Superior temporal gyrus (tissue), 1 donor: ENCODE measurements at regions not wholly inside any gene's neighbourhood (a gene's known extent, or its start where the extent isn't known, plus 50 kb on each side); places are given as distances from the start of the nearest gene placed in this dataset.

Source experiments
- DNase-seq: peaks from one replicate; pipeline ENCODE4 v3.0.0-alpha.2; 2016; ENCODE audit errors: extremely low spot score

GRCh38 chr6:9614778-9615177, 800.1 kb downstream of the TFAP2A start:
- DNase-seq = no peak

GRCh38 chr6:9612489-9612888, 802.4 kb downstream of the TFAP2A start:
- DNase-seq = no peak

- no peak for DNase-seq
Measured at GRCh38 chr6:9610620-9611415, 804.1 kb downstream of the TFAP2A start.

DNA sequence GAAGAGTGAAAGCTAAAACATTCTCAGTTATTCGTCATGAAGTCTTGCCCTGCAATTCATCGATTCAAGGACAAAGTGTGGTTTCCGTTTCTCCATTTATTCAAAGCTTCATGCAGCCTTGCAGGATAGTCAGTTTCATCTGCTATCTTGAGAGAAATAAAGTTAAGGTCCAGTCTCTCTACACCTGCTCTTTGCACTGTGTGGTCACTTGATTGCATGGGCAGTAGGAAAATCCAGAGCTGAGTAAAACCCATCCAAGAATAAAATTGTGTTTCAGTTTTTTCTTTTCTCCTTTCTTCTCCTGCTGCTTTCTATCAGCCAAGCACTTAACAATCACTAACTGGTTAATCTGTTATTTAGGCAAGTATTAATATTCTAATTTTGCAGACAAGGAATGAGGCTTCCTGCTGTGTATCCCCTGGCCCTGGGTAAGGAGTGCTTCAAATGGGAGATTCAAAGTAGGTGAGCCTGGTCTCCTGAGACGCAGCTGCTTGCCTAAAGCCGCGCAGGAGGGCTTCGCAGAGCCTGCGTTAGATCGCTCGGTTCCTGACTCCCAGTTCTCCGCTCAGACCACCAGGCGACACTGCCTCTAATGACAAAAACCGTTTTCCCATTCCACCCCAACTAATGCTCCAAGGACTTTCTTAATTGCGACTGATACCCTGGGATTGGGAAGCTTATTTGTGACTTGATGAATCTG, 808.3 kb downstream of the TFAP2A start:
- no peak for DNase-seq

GRCh38 chr6:9594746-9595145, 820.1 kb downstream of the TFAP2A start:
- DNase-seq = no peak

DNA sequence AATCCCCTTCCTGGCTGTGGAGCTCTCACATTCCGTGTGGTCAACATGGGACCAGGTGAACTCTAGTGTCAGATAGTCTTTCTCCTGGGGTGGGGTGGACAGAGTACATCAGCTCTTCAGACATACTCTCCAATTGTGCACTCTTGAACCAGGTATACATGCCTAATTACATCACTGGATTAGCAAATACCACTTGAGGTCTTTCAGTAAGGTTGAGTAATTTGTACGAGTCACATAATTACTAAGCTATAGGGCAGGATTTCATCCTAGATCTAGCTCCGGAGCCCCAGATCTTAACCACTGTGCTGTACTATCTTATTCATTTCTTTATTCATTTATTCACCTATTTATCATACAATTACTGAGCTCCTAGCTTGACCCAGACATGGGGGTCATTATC, 821.3 kb downstream of the TFAP2A start:
- no peak for DNase-seq

DNA sequence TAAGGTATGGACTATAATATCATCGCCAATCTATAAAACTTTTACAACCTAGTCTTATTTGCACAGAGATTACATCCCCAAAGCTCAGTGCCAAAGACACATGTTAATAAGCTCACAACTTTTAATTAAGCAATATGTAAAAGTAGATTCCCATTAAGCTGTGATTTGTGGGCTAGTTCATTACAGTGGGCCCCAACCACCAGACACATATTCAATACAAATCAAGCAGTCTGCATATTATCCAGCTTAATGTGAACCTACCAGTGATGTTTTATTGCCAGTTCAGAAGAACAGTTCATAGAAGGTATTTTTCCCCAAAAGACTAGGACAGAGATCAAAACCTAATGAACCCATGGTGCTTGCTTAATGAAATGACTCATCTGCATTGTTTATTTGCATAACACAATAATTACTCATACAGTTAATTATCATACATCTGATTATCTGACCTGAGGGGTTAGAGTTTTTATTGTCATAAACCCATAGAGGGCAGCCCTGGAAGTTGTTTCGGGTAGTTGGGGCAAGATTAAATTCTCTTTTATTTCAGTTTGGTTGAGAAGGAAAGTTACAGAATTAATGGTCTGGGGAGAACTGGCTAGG, 831.0 kb downstream of the TFAP2A start:
- no peak for DNase-seq

- DNase-seq = no peak
Measured at GRCh38 chr6:9581155-9581554, 833.7 kb downstream of the TFAP2A start.

DNA sequence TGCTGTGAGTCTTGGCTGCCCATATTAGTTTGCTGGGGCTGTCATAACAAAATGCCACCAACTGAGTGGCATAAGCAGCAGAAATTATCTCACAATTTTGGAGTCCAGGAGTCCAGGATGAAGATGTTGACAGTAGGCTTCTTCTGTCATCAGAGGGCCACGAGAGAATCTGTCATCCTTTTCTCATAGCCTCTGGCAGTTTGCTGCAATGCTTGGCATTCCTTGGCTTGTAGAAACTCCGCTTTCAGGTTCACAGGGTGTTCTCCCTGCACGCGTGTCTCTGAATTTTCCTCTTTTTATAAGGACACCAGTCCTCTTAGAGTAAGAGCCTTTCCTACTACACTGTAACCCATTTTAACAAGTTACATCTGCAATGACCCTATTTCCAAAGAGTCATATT, 838.4 kb downstream of the TFAP2A start:
- no peak for DNase-seq

DNA sequence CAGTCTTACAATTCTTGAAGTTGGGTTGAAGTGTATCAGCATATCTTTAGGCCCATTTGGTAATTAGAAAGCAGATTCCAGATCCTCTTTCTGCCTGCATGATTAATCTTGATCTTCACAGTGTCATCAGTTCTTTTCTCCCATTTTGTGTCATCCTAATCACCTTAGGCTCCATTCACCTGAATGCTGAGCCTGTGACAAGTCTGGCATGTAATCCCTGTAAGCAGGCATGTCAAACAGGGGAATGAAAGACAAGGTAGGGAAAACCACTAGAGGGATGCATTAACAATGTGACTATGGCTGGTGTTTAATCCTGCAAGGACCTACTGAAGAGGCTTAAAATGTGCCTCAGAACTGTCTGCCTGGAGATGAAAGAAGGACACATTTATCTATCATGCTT, 848.8 kb downstream of the TFAP2A start:
- DNase-seq = no peak

DNA sequence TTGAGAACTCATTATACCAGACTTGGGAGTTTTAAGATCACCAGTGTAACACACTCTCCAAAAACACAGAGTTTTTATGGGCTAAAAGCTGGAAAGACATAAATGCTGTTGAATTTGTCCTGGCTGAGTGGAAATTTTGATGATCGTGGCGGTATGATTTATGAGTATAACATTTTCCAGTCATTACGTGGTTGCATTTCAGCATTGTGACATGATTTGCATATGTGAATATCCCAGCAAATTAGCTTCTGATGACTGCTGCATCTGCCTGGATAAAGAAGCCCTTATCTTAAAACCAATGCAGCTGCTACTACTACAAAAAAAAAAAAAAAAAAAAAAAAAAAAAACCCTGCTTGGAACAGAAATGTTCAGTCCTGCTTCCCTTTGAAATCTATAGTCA, 850.9 kb downstream of the TFAP2A start:
- no peak for DNase-seq

- no peak for DNase-seq
Measured at GRCh38 chr6:9563568-9563967, 851.3 kb downstream of the TFAP2A start.

- DNase-seq = no peak
Measured at GRCh38 chr6:9554806-9555205, 860.1 kb downstream of the TFAP2A start.

DNA sequence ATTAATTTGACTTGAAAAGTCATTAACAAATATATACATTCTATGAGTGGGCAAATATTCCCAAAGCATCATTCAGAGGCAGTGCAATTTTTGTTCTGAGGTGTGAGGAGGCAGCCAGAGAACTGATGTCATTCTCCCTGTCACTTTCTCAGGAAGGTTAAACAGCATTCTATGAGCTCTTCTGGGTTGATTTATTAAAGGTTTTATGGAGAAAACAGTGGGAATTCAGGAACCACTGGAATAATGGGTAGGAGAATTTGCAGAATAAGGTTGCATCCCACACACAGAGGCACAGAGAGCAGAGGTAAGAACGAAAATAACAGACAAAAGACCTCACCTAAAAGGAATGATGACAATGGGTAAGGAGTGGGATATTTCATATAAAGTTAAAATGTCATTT, 860.6 kb downstream of the TFAP2A start:
- no peak for DNase-seq

DNA sequence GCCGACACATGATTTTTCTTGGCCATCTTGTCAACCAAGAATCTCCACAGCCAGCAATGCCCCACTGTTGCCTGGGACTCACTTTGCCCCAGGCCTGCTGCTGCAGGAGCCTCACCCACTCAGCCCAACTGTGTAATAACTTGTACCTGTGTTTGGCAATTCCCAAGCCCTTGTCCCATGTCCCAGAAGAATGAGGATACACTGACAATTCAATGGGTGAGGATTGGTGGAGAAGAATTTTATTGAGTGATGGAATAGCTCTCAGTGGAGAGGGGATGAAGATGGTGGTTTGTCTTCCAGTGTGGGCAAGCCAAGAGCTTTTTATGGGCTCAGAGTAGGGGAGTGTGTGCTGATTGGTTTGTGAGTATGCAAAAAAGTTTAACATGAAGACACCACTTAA, 861.9 kb downstream of the TFAP2A start:
- no peak for DNase-seq

- DNase-seq = no peak
Measured at GRCh38 chr6:9543649-9544048, 871.2 kb downstream of the TFAP2A start.

DNA sequence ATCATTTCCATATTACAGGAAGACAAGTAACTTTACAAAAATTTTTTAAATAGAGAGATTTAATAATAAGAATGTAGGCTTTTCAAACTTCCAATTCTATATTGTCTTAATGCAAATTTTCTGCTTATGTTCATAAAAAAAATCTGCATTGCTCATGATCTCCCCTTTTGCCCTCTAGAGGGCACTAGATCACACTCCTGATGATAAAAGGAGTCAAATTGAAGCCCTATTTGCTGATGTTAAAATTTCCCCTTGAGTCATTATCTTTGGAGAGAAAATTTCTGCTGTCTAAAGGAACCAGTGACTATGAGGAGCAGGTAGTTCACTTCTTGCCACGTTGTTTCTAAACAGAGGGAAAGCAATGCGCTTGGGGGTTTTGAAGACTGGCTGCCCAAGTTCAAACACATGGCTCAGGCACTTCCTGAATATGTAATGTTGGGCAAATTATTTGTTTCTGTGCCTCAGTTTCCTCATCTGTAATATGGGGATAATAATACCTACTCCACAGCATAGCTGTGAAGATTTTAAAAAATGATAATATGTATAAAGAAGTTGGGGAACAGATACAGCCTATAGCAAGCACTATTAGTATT, 874.2 kb downstream of the TFAP2A start:
- DNase-seq = peak; percentile 70

DNA sequence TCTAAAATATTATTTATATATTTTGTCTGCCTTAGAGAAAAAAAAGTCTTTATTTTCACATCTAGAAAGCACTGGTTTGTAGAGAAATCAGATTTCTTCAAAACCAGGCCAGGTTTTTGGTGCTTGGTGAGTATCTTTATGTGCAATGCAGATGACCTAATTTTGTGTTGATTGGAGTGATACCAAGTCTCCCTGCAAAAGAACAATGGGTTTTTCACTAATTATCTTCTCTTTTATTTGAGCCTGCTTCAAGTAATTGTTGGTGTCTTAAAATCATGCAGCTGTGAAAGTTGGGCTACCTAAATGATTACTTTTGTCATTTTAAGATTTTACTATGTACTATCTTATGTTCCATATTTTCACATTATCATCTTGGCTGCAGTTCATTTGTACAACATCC, 874.7 kb downstream of the TFAP2A start:
- no peak for DNase-seq

- no peak for DNase-seq
Measured at GRCh38 chr6:9539231-9539755, 875.6 kb downstream of the TFAP2A start.

GRCh38 chr6:9537381-9537780, 877.5 kb downstream of the TFAP2A start:
- no peak for DNase-seq

GRCh38 chr6:9535106-9535505, 879.8 kb downstream of the TFAP2A start:
- no peak for DNase-seq
